GM18519 (cell line): ENCODE measurements at regions not wholly inside any gene's neighbourhood (a gene's known extent, or its start where the extent isn't known, plus 50 kb on each side); places are given as distances from the start of the nearest gene placed in this dataset.
A peak's percentile ranks its signal among the peaks of the same experiment; 100 is the strongest.

Experiments
- ATAC-seq: cut with Tn5 transposase; IDR thresholded peaks from one replicate; pipeline ENCODE4 v1.9.1; 2021; ENCODE audit warnings: mild to moderate bottlenecking, moderate library complexity; ENCODE audit not compliant: unreplicated experiment, low FRiP score

DNA sequence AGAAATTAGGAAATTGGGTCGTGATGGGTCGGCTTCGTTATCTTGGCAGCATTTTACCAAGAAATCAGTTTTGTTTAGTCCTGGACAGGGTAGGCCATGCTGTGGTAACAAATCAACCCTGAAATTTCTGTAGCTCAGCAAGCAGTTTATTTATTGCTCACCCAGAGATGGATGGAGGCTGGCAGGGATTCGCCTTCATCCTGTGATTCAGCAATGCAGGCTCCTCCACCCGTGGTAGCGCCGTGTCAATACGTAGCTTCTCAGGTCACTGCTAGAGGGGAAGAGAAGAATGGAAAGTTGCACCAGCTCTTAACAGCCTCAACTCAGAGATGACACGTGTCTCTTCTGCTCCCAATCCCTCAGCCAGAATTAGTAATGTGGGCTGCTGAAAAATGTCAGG, 157.0 kb upstream of the SGK1 start:
- ATAC-seq: no peak

DNA sequence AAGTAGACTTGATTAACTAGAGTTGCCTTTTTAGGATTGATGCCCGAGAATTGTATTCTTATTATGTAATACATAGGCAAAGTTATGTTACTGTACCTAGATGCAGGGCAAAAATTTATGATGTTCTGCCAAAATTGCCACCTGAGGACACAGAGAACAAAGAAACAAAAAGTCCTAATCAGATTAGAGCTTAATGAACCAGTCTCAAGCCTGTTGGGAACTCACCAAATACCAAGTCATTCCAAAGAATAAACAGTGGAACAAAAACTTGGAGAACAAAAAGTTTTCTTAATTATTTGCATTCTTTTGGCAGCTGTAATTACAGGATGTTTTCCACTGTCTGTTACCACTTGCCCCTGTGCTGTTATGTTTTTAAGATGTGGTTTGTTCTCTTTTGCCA, 154.7 kb upstream of the SGK1 start:
- no peak for ATAC-seq

DNA sequence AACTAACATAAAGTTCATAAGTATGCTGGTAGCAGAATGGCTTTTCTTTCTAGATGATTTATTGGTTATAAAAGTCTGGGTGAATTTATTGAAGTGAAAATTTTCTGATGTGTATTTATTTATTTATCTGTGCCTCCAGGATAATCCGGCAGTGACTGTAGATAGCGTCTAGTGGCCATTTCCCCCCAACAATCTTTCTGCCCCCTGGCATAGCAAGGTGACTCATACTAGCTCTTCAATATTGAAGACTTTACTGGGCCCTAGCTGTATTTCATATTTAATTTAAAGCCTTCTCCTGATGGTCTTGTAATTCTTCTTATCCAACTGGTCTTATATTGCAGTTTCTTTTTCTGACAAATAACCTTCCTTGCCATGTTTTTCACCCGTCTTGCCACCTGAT, 154.1 kb upstream of the SGK1 start:
- ATAC-seq: no peak

DNA sequence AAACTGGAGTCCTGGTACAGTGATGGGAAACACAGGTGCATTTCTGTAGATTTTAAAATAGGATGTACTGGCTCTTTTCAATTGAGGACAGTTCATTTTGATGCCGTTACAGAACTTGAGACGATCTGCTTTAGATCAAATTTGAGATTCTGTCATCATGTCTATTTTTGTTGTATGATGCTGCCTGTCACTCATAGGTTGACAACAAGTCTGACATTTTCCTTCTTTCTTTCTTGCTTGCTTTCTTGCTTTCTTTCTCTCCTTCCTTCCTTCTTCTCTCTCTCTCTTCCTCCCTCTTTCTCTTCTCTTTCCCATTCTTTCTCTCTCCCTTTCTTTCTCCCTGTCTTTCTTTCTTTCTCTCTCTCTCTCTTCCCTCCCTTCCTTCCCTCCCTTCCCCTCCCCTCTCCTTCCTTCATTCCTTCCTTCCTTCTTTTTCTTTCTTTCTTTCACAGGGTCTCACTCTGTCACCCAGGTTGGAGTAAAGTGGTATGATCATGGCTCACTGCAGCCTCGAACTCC, 152.6 kb upstream of the SGK1 start:
- ATAC-seq: no peak

DNA sequence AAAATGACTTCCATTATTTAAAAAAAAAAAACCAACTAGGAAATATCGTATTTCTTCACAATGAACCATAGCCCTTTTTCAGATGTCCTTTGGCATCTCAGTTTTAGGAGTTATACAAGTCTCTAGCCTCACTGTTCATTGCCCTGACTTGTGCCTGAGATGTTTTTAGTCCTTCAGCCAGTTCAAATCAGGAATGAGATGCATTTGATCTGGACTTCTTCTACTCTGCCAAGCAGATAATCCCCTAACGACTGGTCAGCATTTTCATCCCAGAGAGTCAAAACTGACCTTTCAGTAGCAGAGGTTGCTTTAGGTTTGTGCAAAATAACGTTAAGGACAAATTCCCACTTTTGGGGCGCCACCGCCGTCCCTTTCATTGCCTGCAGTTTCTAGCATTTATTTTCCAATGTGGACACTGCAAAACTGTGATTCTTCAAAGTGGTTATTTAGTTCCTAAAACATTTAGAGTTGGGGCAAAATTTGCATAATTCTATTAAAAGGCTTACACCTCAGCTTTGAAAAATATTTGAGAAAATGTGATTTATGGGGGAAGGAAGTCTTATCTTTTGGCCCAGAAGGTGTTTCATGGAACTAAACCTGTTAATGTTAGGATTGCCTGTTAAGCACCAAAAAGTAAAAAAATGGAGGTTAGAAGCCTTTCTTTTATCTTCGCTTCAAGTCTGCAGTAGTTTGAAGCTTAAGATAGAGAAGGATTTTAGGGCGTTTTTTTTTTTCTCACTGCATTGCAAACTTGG, 152.0 kb upstream of the SGK1 start:
- no peak for ATAC-seq

DNA sequence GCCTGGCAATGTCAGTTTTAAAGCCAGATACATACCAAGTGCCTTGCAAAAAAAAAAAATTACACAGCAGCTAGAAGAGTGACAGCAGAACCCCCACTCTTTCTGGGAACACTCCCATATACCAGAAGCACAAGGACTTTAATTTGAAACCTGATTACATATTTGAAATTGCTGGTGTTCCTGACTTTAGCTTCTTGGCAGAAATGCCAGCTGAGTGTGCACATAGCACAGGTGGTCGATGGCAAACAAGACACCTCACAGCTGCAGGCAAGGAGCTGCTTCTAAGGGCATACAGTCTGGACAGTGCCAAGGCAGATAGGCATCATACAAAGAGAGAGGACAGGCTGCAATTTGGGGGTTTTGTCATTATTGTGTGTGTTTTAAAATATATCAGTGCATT, 150.7 kb upstream of the SGK1 start:
- no peak for ATAC-seq

DNA sequence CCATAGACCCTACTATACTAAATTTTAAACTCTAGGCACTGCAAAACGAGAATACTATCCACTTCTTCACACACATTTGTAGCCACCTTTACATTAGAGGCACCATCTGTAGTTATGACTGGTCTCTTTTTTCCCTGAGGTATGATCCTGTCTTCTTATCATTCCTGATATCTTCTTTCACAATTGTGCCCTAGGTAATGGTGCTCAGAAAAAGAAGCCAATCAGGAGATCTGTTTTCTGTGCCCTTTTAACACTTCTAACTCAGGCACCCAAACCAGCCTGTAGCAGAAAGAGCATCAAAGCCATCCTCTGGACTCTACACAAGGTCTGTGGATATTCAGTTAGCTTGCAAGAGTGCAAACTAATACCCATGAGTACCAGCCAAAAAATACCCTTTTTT, 149.7 kb upstream of the SGK1 start:
- no peak for ATAC-seq

DNA sequence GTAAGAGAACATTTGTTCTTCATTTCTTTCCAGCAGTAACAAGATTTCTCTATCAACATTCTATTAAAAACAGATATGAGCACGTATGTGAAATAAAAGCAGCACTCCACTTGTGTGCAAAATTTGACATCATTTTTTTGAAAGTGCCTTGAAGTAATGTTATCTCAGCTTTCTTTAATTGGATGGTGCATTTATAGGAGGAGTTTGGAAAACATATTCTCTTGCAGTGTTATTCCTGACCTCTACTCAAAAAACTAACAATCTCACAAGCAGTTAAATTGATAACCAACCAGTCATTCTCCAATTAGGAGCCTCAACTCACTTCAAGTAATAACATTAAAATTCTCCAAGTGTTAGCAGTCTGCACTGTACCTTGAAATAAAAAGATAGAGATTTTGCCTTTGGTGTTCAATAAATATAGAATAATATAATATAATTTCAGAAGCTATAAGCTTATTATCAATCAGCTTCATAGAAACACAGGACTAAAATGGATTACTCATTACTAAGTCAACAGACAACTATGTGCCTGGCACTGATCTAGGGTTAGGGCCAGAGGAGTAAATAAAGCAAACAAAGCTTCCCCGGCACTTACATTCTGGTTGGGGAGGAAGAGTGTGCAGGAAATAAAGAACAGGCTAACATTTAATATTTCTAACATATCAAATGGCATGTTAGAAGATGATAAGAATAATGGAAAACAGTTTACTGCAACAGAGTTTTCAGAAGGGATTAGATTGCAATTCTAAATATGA, 149.0 kb upstream of the SGK1 start:
- no peak for ATAC-seq

DNA sequence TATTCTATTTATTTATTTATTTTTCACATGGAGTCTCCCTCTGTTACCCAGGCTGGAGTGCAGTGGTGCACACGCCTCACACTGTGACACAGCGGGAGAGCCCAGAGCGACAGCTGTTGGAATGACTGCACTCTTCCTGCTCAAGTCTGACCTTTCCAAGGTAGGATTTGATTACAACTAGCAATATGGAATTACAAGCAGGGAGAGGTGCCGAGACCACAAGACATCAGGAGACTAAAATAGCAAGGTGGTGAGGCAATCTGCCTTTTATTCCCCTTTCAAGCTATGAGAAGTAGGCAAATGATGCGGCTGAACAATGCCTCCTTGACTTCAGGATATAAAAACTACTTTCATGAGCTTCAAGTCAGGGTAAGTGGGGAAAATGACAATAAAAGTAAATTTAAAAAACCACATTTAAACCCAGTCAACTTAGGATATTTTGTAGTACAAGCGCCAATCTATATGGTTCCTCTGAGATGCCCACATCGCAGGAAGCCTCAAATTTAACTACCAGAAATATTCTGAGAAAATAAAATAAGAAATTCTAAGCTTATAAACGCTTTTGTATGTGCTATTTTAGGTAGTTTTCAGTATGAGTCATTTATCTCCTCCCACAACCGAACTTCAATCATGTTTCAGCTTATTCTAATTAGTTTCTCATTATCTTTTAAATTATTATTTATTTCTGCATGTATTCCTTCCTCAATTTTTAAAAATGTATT, 146.9 kb upstream of the SGK1 start:
- ATAC-seq: peak; percentile 58

DNA sequence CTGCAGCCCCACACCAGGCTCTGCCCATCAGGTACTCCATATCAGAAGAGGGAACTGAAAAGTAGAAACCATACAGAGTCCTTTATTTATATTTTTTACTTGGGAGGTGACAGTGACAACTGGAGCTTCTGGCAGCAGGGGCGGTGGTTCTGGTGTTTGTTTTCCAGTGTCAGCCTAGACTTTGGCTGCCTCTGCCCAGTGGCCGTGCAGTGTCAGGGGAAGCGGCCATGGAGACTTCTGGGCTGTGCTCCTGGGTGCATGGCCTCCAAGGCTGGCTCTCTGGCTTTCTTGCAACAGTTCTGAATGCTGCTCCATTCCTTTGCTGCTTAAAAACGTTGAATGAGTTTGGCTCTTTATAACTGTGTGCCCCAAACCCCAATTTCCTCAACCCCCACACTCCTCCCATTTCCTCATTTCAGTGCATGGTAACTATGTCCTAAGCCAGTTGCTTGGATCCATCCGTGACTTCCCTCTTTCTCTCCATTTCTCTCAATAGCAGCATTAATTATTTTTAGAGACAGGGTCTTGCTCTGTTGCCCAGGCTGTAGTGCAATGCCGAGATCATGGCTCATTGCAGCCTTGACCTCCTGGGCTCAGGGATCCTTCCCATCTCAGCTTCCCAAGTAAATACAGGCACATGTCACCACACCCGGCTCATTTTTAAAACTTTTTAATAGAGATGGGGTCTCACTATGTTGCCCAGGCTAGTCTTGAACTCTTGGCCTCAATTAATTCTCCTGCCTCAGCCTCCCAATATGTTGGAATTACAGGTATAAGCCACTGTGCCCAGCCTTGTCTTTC, 141.1 kb upstream of the SGK1 start:
- no peak for ATAC-seq

DNA sequence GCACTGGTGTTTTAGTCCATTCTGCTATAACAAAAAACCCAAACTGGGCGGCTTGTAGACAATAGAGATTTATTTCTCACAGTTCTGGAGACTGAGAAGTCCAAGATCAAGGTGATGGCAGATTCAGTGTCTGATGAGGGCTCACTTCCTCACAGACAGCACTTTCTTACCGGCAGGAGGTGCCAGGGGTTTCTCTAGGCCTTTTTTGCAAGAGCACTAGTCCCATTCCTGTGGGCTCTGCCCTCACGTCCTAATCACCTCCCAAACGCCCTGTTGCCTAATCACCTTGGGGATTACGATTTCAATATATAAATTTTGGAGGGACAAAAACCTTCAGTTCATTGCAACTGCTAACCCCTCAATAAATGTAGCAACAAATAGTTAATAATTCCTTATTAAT, 140.0 kb upstream of the SGK1 start:
- no peak for ATAC-seq

DNA sequence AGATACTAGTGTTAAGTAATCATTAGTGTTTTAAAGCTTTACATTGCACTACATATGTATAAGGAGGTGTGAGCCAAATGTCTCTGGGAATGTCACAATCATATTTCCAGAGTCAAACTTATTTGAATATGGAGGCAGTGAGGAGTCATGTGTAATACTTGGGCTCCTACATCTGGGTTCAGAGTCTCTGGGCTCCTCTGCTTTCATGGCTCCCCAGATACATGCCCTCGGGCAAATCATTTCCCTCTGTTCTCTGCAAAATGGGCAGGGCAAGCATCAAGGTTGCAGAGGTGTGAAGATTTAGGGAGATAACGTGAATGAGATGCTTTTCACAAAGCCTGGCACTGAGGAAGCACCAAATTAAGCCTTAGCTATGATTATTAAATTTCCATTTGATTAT, 138.3 kb upstream of the SGK1 start:
- no peak for ATAC-seq

DNA sequence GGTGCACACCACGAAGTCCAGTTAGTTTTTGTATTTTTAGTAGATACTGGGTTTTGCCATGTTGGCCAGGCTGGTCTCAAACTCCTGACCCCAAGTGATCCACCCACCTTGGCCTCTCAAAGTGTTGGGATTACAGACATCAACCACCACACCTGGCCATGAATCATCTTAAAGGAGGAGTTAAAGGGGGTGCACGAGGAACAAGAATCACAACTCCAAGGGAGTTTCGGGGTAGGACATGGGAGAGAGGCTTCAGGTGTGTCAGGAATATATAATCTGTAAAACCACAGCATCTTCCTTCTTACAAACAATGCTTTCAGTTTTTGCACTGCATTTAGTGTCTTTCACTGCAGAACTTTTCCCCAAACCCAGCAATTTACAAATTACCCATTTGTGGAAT, 137.4 kb upstream of the SGK1 start:
- no peak for ATAC-seq

DNA sequence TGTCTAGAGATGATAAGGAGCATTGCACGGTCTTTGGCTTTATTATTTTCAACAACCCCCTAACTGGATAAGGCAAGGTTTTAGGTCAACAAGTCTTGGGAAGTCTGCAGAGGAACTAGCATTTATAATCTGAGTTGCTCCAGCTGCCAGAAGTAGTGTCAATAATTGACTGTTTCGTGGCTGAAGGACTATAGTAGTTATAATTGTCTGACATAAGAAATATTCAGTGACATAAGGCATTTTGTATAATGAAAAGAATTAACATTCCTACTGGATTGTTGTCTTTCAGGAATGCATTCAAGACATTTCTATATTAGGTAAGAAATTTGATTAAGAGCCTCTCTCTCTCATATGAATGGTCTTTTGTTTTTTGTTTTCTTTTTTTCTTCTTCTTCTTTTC, 136.9 kb upstream of the SGK1 start:
- no peak for ATAC-seq

DNA sequence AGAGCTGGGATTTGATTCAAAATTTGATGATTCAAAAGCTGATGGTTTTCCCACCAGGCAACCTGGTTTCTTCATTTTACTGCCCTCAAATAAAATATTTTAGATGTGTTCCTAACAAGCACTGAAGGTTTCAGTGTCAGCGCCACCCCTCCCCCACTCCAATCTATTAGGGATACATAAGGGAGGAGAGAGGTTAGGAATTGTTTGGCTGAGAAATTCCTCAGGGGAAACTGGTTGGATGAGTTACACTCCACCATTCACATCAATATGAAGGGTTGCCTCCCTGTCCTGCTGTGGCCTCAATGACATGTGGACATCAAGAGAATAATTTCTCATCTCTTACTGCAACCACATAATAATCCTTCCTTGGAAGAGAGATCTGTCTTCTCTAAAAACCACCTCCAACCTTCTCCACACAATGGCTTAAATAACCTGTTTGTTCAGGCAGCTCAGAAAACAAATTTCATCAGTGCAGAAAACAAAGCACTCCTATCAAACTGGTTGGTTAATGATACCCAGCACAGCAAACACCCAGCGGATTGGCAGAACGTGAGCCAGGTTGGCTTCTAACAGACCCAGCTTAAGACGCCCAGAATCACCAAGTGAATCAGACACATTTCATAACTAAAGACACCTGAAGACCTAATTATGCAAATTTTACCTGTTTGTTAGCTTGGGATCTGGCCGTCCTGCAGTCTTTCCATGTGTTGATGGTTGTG, 136.0 kb upstream of the SGK1 start:
- ATAC-seq: no peak

DNA sequence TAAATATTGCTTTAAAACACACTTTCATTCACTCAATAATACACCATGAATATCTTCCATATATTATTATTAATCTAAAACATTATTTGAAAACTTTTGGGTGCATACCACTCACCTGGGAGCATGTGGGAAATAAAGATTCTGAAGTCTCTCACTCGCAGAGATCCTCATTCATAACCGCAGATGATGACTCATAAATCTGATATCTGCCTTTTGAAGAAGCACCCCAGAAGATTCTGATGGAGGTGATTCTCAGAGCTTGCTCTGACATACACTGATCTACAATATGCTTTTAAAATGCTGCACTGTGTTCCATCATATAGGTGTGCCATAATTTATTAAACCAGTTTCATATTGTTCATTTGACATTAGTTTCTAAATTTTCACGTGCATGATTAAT, 135.0 kb upstream of the SGK1 start:
- no peak for ATAC-seq

DNA sequence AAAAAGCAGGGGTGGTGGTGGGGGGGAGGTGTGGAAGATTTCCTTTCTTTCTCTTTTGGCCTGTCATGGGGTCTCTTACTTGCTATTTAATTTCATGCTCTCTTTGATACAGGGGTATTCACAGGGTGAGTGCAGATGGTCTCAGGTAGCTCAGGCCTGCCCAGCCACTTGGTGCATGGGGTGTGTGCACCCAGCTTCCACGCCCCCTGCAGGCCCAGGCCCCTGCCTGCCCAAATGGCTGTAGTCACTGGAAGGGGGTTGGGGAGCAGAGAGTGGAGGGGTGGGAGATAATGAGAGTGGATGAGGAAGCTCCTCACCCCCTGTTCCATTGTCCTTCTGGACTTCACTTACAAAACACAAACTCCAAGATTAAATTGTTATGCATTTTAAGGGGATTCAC, 133.6 kb upstream of the SGK1 start:
- no peak for ATAC-seq

DNA sequence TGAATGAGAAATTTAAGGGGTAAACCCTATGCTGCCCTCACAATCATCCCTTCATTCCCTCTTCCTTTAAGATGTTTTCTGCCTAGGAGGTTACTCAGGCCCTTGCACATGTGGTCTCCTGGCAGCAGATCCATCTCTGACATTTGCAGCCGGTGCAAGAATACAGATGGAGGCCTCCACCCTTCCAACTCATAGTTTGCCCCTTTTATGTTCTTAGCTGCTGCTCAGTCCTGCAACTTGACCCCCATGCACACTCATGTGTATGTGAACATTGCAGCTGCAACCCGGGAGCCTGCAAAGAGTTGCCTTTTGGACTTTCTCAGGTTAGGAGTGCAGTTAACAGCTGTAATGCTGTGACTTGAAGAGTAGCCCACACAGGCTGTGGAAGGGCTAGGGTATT, 131.9 kb upstream of the SGK1 start:
- no peak for ATAC-seq

DNA sequence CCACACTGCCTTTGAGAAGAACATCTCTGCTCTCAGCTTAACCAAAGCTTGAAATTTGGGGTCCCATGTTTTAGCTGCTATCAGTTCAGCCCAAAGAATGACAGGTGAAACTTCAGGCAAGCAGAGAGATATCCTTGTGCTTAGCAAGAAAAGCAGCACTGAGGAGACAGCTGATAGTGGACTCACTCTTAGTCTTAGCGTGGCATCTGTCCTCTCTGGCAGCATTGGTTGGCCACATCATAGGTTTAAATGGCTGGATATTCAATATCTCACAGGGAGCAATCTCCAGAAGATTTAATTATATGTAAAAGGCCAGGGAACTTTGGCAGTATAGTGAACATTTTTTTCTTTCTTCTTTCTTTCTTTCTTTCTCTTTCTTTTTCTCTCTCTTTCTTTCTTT, 131.1 kb upstream of the SGK1 start:
- no peak for ATAC-seq

DNA sequence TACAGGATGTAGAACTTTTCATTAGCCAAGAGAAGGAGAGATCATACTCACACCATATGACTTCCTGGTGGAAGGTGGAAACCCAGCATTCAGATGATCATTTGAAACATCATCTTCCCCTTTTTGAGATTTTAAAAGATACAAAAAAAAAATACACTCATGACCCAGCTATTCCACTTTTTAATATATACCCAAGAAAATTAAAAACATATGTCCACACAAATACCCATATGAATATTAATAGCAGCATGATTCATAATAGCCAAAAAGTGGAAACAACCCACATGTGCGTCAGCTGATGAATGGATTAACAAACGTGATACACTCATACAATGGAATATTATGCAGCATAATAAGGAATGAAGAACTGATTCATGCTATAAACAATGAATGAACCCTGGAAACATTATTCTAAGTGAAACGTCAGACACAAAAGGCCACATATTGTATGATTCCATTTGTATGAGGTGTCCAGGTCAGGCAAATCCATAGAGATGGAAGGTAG, 130.0 kb upstream of the SGK1 start:
- no peak for ATAC-seq
